ENCODE measurements at regions not wholly inside any gene's neighbourhood (a gene's known extent, or its start where the extent isn't known, plus 50 kb on each side); places are given as distances from the start of the nearest gene placed in this dataset.

GRCh38 chr3:126261037-126261436 lies 80.7 kb upstream of the ALDH1L1 start:
- H3K4me2 ChIP-seq (ENCODE audit: low read length): no peak overlapping the region
- no peak overlapping the region for H3K27ac ChIP-seq (ENCODE audit: low read length)
- H3K36me3 ChIP-seq (ENCODE audit: insufficient read depth, low read length): no peaks in the 10 kb centered on the region
- no peaks in the 10 kb centered on the region for H3K79me2 ChIP-seq (replicated peaks; ENCODE audit: insufficient read depth, low read length)
- H2AFZ ChIP-seq (ENCODE audit: low read depth, low read length): no peak overlapping the region
- no peaks in the 10 kb centered on the region for H3K9me2 ChIP-seq (ENCODE audit: insufficient read depth, low read length)
- H3K9me3 ChIP-seq (ENCODE audit: low read length): no peaks in the 10 kb centered on the region
- TF ChIP-seq, protein P1, sequence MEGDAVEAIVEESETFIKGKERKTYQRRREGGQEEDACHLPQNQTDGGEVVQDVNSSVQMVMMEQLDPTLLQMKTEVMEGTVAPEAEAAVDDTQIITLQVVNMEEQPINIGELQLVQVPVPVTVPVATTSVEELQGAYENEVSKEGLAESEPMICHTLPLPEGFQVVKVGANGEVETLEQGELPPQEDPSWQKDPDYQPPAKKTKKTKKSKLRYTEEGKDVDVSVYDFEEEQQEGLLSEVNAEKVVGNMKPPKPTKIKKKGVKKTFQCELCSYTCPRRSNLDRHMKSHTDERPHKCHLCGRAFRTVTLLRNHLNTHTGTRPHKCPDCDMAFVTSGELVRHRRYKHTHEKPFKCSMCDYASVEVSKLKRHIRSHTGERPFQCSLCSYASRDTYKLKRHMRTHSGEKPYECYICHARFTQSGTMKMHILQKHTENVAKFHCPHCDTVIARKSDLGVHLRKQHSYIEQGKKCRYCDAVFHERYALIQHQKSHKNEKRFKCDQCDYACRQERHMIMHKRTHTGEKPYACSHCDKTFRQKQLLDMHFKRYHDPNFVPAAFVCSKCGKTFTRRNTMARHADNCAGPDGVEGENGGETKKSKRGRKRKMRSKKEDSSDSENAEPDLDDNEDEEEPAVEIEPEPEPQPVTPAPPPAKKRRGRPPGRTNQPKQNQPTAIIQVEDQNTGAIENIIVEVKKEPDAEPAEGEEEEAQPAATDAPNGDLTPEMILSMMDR (IDR thresholded peaks at IDR 0.05; ENCODE audit: poor library complexity, severe bottlenecking): no peak
- TF ChIP-seq POLR2AphosphoS5 (IDR thresholded peaks at IDR 0.05): no peak
- TF ChIP-seq MXI1 (conservative IDR thresholded peaks at IDR 0.05; ENCODE audit: poor library complexity, severe bottlenecking): no peak
- TF ChIP-seq EZH2 (IDR thresholded peaks at IDR 0.05; ENCODE audit: borderline replicate concordance, insufficient read depth, low read length, poor library complexity, severe bottlenecking): no peak
- no peak for TF ChIP-seq EP300 (conservative IDR thresholded peaks at IDR 0.05; ENCODE audit: poor library complexity, severe bottlenecking)
- no peak for TF ChIP-seq RAD21 (conservative IDR thresholded peaks at IDR 0.05)
- TF ChIP-seq REST (IDR thresholded peaks at IDR 0.05; ENCODE audit: borderline replicate concordance): no peak
- TF ChIP-seq TAF1 (IDR thresholded peaks at IDR 0.05; ENCODE audit: low read depth): no peak
- no peak for TF ChIP-seq SMC3 (conservative IDR thresholded peaks at IDR 0.05; ENCODE audit: poor library complexity)
- H3K27me3 ChIP-seq (ENCODE audit: insufficient read depth, low read depth, low read length): no peaks in the 10 kb centered on the region
- no peaks in the 10 kb centered on the region for H3F3A ChIP-seq (ENCODE audit: insufficient read depth, low read length, poor library complexity, severe bottlenecking)
- H4K20me1 ChIP-seq (ENCODE audit: insufficient read depth): no peaks in the 10 kb centered on the region
- H3K9ac ChIP-seq (ENCODE audit: low read length): no peak overlapping the region
- no peak overlapping the region for H3K4me3 ChIP-seq (ENCODE audit: low read length)

GRCh38 chr3:126259411-126260391 lies 79.3 kb upstream of the ALDH1L1 start:
- Histone ChIP-seq H2AFZ (ENCODE audit: low read depth, low read length) (no peak overlapping the region), H4K20me1 (ENCODE audit: insufficient read depth) (no peaks in the 10 kb centered on the region), H3K9me3 (ENCODE audit: low read length) (no peaks in the 10 kb centered on the region), H3K27me3 (ENCODE audit: insufficient read depth, low read depth, low read length) (no peaks in the 10 kb centered on the region), H3K27ac (ENCODE audit: low read length) (no peak overlapping the region), H3K4me2 (ENCODE audit: low read length) (no peak overlapping the region), H3K4me3 (ENCODE audit: low read length) (no peak overlapping the region), H3K9ac (ENCODE audit: low read length) (no peak overlapping the region), H3K36me3 (ENCODE audit: insufficient read depth, low read length) (no peaks in the 10 kb centered on the region), H3K9me2 (ENCODE audit: insufficient read depth, low read length) (no peaks in the 10 kb centered on the region), H3K79me2 (replicated peaks; ENCODE audit: insufficient read depth, low read length) (no peaks in the 10 kb centered on the region), H3F3A (ENCODE audit: insufficient read depth, low read length, poor library complexity, severe bottlenecking) (no peaks in the 10 kb centered on the region)
- TF ChIP-seq TAF1 (IDR thresholded peaks at IDR 0.05; ENCODE audit: low read depth) (no peak), MXI1 (conservative IDR thresholded peaks at IDR 0.05; ENCODE audit: poor library complexity, severe bottlenecking) (no peak), EZH2 (IDR thresholded peaks at IDR 0.05; ENCODE audit: borderline replicate concordance, insufficient read depth, low read length, poor library complexity, severe bottlenecking) (no peak), REST (IDR thresholded peaks at IDR 0.05; ENCODE audit: borderline replicate concordance) (no peak), POLR2AphosphoS5 (IDR thresholded peaks at IDR 0.05) (no peak), EP300 (conservative IDR thresholded peaks at IDR 0.05; ENCODE audit: poor library complexity, severe bottlenecking) (no peak), SMC3 (conservative IDR thresholded peaks at IDR 0.05; ENCODE audit: poor library complexity) (no peak), RAD21 (conservative IDR thresholded peaks at IDR 0.05) (no peak)
- TF ChIP-seq, protein P1 (IDR thresholded peaks at IDR 0.05; ENCODE audit: poor library complexity, severe bottlenecking): no peak
